CD14-positive monocyte (primary cell): ENCODE measurements at regions not wholly inside any gene's neighbourhood (a gene's known extent, or its start where the extent isn't known, plus 50 kb on each side); places are given as distances from the start of the nearest gene placed in this dataset.

Experiments
- DNase-seq, 3 donors: peaks; one replicate each; pipeline ENCODE4 v3.0.0-alpha.2; 2011 to 2022
- H2AFZ ChIP-seq: 2 replicates; pipeline ENCODE4 v1.6.0; 2012; ENCODE audit warnings: mild to moderate bottlenecking, low read depth, low read length, inconsistent platforms; ENCODE audit not compliant: insufficient read depth, poor library complexity, severe bottlenecking
- H3K27ac ChIP-seq, 2 donors: 1 replicate in 1 of 2; 2 replicates in 1 of 2; pipeline ENCODE4 v1.5.1; 2012 to 2013; ENCODE audit warnings: low read length in 2 of 2, control low read depth in 1 of 2, inconsistent platforms in 1 of 2, low read depth in 1 of 2, mild to moderate bottlenecking in 1 of 2
- H3K27me3 ChIP-seq, 2 donors: one replicate each; pipeline versions ENCODE4 v1.6.0 to v1.6.1; 2011 to 2013; ENCODE audit warnings: low read length in 2 of 2; ENCODE audit not compliant: control insufficient read depth in 2 of 2, insufficient read depth in 2 of 2
- H3K36me3 ChIP-seq, 2 donors: replicated peaks in 1 of 2; 1 replicate in 1 of 2; 2 replicates in 1 of 2; pipeline versions ENCODE4 v1.5.1 to v1.6.1; 2012 to 2013; ENCODE audit warnings: low read length in 2 of 2, control low read depth in 1 of 2, inconsistent platforms in 1 of 2, mild to moderate bottlenecking in 1 of 2; ENCODE audit not compliant: insufficient read depth in 2 of 2, control insufficient read depth in 1 of 2
- H3K4me1 ChIP-seq, 2 donors: 1 replicate in 1 of 2; 2 replicates in 1 of 2; pipeline versions ENCODE4 v1.5.1 to v1.6.1; 2012 to 2013; ENCODE audit warnings: low read length in 2 of 2, control low read depth in 1 of 2, inconsistent platforms in 1 of 2, mild to moderate bottlenecking in 1 of 2, moderate library complexity in 1 of 2; ENCODE audit not compliant: insufficient read depth in 2 of 2, control insufficient read depth in 1 of 2
- H3K4me2 ChIP-seq: replicated peaks from 2 replicates; pipeline ENCODE3; 2012; ENCODE audit warnings: low read length, moderate library complexity, mild to moderate bottlenecking; ENCODE audit not compliant: poor library complexity, severe bottlenecking; ENCODE audit errors: extremely low read depth
- H3K4me3 ChIP-seq, 3 experiments: fragments of 200-600 bp in 1 of 3; sonication (generic) in 1 of 3; replicated peaks in 1 of 3; 1 replicate in 2 of 3; 2 replicates in 1 of 3; pipeline ENCODE4 v1.5.1; 2011 to 2013; ENCODE audit warnings: low read length in 3 of 3, mild to moderate bottlenecking in 3 of 3, control low read depth in 2 of 3, low read depth in 2 of 3, inconsistent platforms in 1 of 3, moderate library complexity in 1 of 3
- H3K79me2 ChIP-seq: 2 replicates; pipeline ENCODE4 v1.6.0; 2012; ENCODE audit warnings: mild to moderate bottlenecking, control low read depth, inconsistent platforms, low read length, moderate library complexity; ENCODE audit not compliant: insufficient read depth
- H3K9ac ChIP-seq: 2 replicates; pipeline ENCODE4 v1.6.0; 2017; ENCODE audit warnings: low read length, mild to moderate bottlenecking; ENCODE audit not compliant: insufficient read depth, poor library complexity, severe bottlenecking
- H3K9me3 ChIP-seq, 2 donors: replicated peaks in 1 of 2; 1 replicate in 1 of 2; 2 replicates in 1 of 2; pipeline versions ENCODE4 v1.5.1 to v1.6.1; 2012 to 2013; ENCODE audit warnings: low read length in 2 of 2, control low read depth in 1 of 2; ENCODE audit not compliant: control insufficient read depth in 1 of 2, insufficient read depth in 1 of 2
- H4K20me1 ChIP-seq: 2 replicates; pipeline ENCODE4 v1.6.0; 2012; ENCODE audit warnings: mild to moderate bottlenecking, low read length, control low read depth, moderate library complexity; ENCODE audit not compliant: insufficient read depth
- H3K27ac Mint-ChIP-seq, 7 donors: one replicate each; pipeline ENCODE4 v1.8.0; 2020; ENCODE audit warnings: mild to moderate bottlenecking in 7 of 7, mixed read lengths in 7 of 7, moderate library complexity in 6 of 7, inconsistent platforms in 2 of 7
- H3K27me3 Mint-ChIP-seq, 3 donors: one replicate each; pipeline ENCODE4 v1.8.0; 2021 to 2022; ENCODE audit warnings: low read depth in 3 of 3, mild to moderate bottlenecking in 3 of 3, mixed read lengths in 3 of 3, moderate library complexity in 3 of 3, inconsistent platforms in 1 of 3
- H3K36me3 Mint-ChIP-seq, 2 donors: one replicate each; pipeline ENCODE4 v1.8.0; 2020; ENCODE audit warnings: mixed read lengths in 2 of 2, inconsistent platforms in 1 of 2, mild to moderate bottlenecking in 1 of 2
- H3K4me1 Mint-ChIP-seq: one replicate; pipeline ENCODE4 v1.8.0; 2020; ENCODE audit warnings: mild to moderate bottlenecking, mixed read lengths
- H3K4me3 Mint-ChIP-seq, 2 donors: one replicate each; pipeline ENCODE4 v1.8.0; 2020; ENCODE audit warnings: mild to moderate bottlenecking in 2 of 2, mixed read lengths in 2 of 2, moderate library complexity in 1 of 2
- H3K9me3 Mint-ChIP-seq, 7 donors: one replicate each; pipeline ENCODE4 v1.8.0; 2020 to 2022; ENCODE audit warnings: mixed read lengths in 7 of 7, mild to moderate bottlenecking in 6 of 7, moderate library complexity in 6 of 7, inconsistent platforms in 2 of 7
- CTCF ChIP-seq: fragments of 200-600 bp; IDR thresholded peaks from one replicate; pipeline ENCODE4 v1.8.0; 2022; ENCODE audit warnings: antibody characterized with exemption, mild to moderate bottlenecking
- WGBS: methylation state at CpG from one replicate; pipeline ENCODE4 v1.1.5; 2013; ENCODE audit warnings: missing lambda C conversion rate; ENCODE audit not compliant: insufficient coverage; 5-methylcytosine and 5-hydroxymethylcytosine counted together
- intact Hi-C, 2 donors: fragments of 100-400 bp; cut with micrococcal nuclease; formaldehyde crosslinking; loops; one replicate each; pipeline versions ENCODE4 v1.15.0 to v1.15.1; 2023

- H4K20me1 ChIP-seq = no peaks in the 10 kb centered on the region
- Mint-ChIP-seq H3K4me1 (no peaks in the 10 kb centered on the region), H3K27ac (no peak overlapping the region), H3K27me3 (peaks cover 0 to 2% (median 0%) of the 10 kb centered on the region in 3 donors), H3K4me3 (no peak overlapping the region), H3K36me3 (no peaks in the 10 kb centered on the region), H3K9me3 (peaks cover 0 to 14% (median 5%) of the 10 kb centered on the region in 7 donors)
- no peaks in the 10 kb centered on the region for H3K9me3 ChIP-seq
- H3K27ac ChIP-seq = no peak overlapping the region
- no peak overlapping the region for H3K4me2 ChIP-seq
- no peaks in the 10 kb centered on the region for H3K79me2 ChIP-seq
- no peak overlapping the region for H3K4me3 ChIP-seq
- no peak overlapping the region for H3K9ac ChIP-seq
- no peaks in the 10 kb centered on the region for H3K4me1 ChIP-seq
- H3K36me3 ChIP-seq = no peaks in the 10 kb centered on the region
- H3K27me3 ChIP-seq = no peaks in the 10 kb centered on the region
- no peak overlapping the region for H2AFZ ChIP-seq
- WGBS = no CpG with 5 or more reads among the region's 4 CpGs
- TF ChIP-seq CTCF = no peak
- intact Hi-C loops = no loop called here
- no peak for DNase-seq
Observed at GRCh38 chr6:76552268-76552667, 479.8 kb upstream of the IMPG1 start.

- H3K4me3 ChIP-seq = no peak overlapping the region
- H3K27me3 Mint-ChIP-seq = no peaks in the 10 kb centered on the region
- WGBS = 94% methylated on average over 3 of the region's 4 CpGs
Observed at GRCh38 chr6:76533661-76534060, 461.2 kb upstream of the IMPG1 start.

More at GRCh38 chr6:76533661-76534060, 461.2 kb upstream of the IMPG1 start:
- TF ChIP-seq CTCF = no peak
- no peak overlapping the region for H3K27ac Mint-ChIP-seq
- DNase-seq = no peak
- H3K4me1 ChIP-seq = no peaks in the 10 kb centered on the region
- no peak overlapping the region for H3K27ac ChIP-seq
- H3K9me3 Mint-ChIP-seq = peaks cover 4 to 34% (median 21%) of the 10 kb centered on the region in 7 donors
- H3K27me3 ChIP-seq = no peaks in the 10 kb centered on the region
- no peaks in the 10 kb centered on the region for H3K79me2 ChIP-seq
- no peak overlapping the region for H2AFZ ChIP-seq
- no peaks in the 10 kb centered on the region for H4K20me1 ChIP-seq
- no peaks in the 10 kb centered on the region for H3K4me1 Mint-ChIP-seq
- H3K36me3 ChIP-seq = no peaks in the 10 kb centered on the region
- H3K4me3 Mint-ChIP-seq = no peak overlapping the region
- intact Hi-C loops = no loop called here
- H3K4me2 ChIP-seq = no peak overlapping the region
- no peaks in the 10 kb centered on the region for H3K36me3 Mint-ChIP-seq
- no peak overlapping the region for H3K9ac ChIP-seq
- peaks cover 22 to 35% of the 10 kb centered on the region in 2 donors for H3K9me3 ChIP-seq
